DOHH2 (cell line): ENCODE measurements at regions not wholly inside any gene's neighbourhood (a gene's known extent, or its start where the extent isn't known, plus 50 kb on each side); places are given as distances from the start of the nearest gene placed in this dataset.

Source experiments
- CTCF ChIP-seq: fragments of 200-600 bp; sonication (generic); IDR thresholded peaks from one replicate; pipeline ENCODE4 v1.5.1; 2014; ENCODE audit warnings: antibody characterized with exemption, mild to moderate bottlenecking, low read depth, low read length; ENCODE audit not compliant: poor library complexity, severe bottlenecking
- EZH2phosphoT487 ChIP-seq: fragments of 200-600 bp; sonication (generic); IDR thresholded peaks from 2 replicates; pipeline ENCODE4 v1.6.1; 2017; ENCODE audit warnings: borderline replicate concordance, mild to moderate bottlenecking, antibody characterized with exemption, low read length, moderate library complexity, mixed read lengths

GRCh38 chr7:16999541-17000267 lies 117.9 kb upstream of the AGR3 start:
- TF ChIP-seq CTCF (no peak), EZH2phosphoT487 (no peak)
